ENCODE measurements at regions not wholly inside any gene's neighbourhood (a gene's known extent, or its start where the extent isn't known, plus 50 kb on each side); places are given as distances from the start of the nearest gene placed in this dataset.

GRCh38 chr2:22879009-22879863 is 505.7 kb upstream of the KLHL29 start:
- TF ChIP-seq CTCF (IDR thresholded peaks at IDR 0.05), result no peak
- DNase-seq, result no peak
- Histone ChIP-seq H3K9me3 (peaks cover 0 to 12% of the 10 kb centered on the region in 2 donors), H3K4me1 (no peaks in the 10 kb centered on the region), H3K36me3 (no peaks in the 10 kb centered on the region), H3K27me3 (no peaks in the 10 kb centered on the region), H3K4me3 (no peak overlapping the region), H3K27ac (no peak overlapping the region)
- ATAC-seq, result no peak
- intact Hi-C loops (cut with DNase I), result no loop called here

- no peak overlapping the region for H3K4me3 ChIP-seq
- intact Hi-C loops (cut with DNase I), result no loop called here
- DNase-seq (no peak), ATAC-seq (no peak)
- TF ChIP-seq CTCF (IDR thresholded peaks at IDR 0.05), result no peak
- H3K4me1 ChIP-seq, result no peaks in the 10 kb centered on the region
- H3K9me3 ChIP-seq, result peaks cover 0 to 9% of the 10 kb centered on the region in 2 donors
- H3K27me3 ChIP-seq, result no peaks in the 10 kb centered on the region
- no peak overlapping the region for H3K27ac ChIP-seq
- H3K36me3 ChIP-seq, result no peaks in the 10 kb centered on the region
These were observed 504.8 kb upstream of the KLHL29 start for GRCh38 chr2:22880161-22880560.

- no peak for DNase-seq
- no peaks in the 10 kb centered on the region for H3K36me3 ChIP-seq
- H3K27ac ChIP-seq, result no peak overlapping the region
- TF ChIP-seq CTCF (IDR thresholded peaks at IDR 0.05), result no peak
- no peak overlapping the region for H3K4me3 ChIP-seq
- ATAC-seq, result no peak
- no peaks in the 10 kb centered on the region for H3K4me1 ChIP-seq
- intact Hi-C loops (cut with DNase I), result no loop called here
- no peaks in the 10 kb centered on the region for H3K27me3 ChIP-seq
- H3K9me3 ChIP-seq, result no peaks in the 10 kb centered on the region
These were observed 503.0 kb upstream of the KLHL29 start for GRCh38 chr2:22882011-22882410.

- no peaks in the 10 kb centered on the region for H3K9me3 ChIP-seq
- TF ChIP-seq CTCF (IDR thresholded peaks at IDR 0.05), result no peak
- DNase-seq (no peak), ATAC-seq (no peak)
- no peaks in the 10 kb centered on the region for H3K27me3 ChIP-seq
- H3K4me3 ChIP-seq, result no peak overlapping the region
- no peaks in the 10 kb centered on the region for H3K4me1 ChIP-seq
- intact Hi-C loops (cut with DNase I), result no loop called here
- no peak overlapping the region for H3K27ac ChIP-seq
- no peaks in the 10 kb centered on the region for H3K36me3 ChIP-seq
These were observed 502.3 kb upstream of the KLHL29 start for GRCh38 chr2:22882643-22883042.

GRCh38 chr2:22883054-22883453 is 501.9 kb upstream of the KLHL29 start:
- Histone ChIP-seq H3K36me3 (no peaks in the 10 kb centered on the region), H3K9me3 (no peaks in the 10 kb centered on the region), H3K27ac (no peak overlapping the region), H3K4me3 (no peak overlapping the region), H3K27me3 (no peaks in the 10 kb centered on the region), H3K4me1 (no peaks in the 10 kb centered on the region)
- ATAC-seq (no peak), DNase-seq (no peak)
- intact Hi-C loops (cut with DNase I), result no loop called here
- no peak for TF ChIP-seq CTCF (IDR thresholded peaks at IDR 0.05)
